C4-2B (cell line): ENCODE measurements at regions not wholly inside any gene's neighbourhood (a gene's known extent, or its start where the extent isn't known, plus 50 kb on each side); places are given as distances from the start of the nearest gene placed in this dataset.
"Not testable (repeated sequence)": the region's sequence is repeated elsewhere in the genome, so short reads cannot be mapped to it uniquely, and the experiment has no call there.

Experiments used
- H3K27ac ChIP-seq: fragments of 450-650 bp; 2 replicates; pipeline ENCODE4 v1.5.1; 2017
- CTCF ChIP-seq: fragments of 450-650 bp; conservative IDR thresholded peaks from 2 replicates; pipeline ENCODE4 v1.5.1; 2017; ENCODE audit warnings: mild to moderate bottlenecking
- ZFX ChIP-seq: fragments of 450-650 bp; IDR thresholded peaks from 2 replicates; pipeline ENCODE4 v1.6.1; 2017

- H3K27ac ChIP-seq = not testable (repeated sequence)
These were observed 653.4 kb downstream of the TGIF2LX start for GRCh38 chrX:90575155-90575554.

DNA sequence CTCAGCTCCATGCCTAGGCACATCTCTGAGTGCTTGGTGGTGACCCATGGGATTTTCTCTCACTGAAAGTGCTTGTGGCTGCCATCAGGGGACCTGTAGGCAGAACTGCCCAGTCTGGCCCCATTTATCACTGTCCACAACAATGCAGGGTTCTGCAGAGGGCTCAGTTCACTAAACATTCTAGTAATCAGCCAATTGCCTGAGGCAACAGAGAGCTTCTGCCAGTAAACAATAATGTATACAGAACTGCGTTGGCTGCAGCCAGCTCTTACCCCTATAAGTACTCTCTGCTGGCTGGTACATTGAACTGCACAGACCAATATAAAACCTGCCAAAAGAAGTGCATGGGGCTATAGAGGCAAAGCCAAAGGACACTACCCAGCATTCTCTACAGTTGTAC, 680.2 kb downstream of the TGIF2LX start:
- peak overlapping the region; percentile 34; the same call in 1 of the 2 replicates for H3K27ac ChIP-seq

DNA sequence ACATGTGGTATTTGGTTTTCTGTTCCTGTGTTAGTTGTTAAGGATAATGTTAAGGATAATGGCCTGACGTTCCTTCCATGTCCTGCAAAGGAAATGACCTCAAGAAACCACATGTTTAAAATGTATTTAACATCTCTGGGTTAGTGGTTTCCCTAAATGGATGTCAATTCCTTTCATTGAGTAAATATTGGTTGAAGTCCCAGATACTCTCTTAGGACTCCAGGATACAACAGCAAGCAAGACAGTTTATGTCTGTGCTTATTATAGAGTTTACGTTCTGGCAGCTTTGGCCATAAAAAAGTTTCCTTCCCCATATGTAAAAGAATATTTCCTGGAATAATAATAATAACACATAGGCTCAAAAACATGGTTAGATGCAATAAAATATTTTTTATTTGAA, 684.0 kb downstream of the TGIF2LX start:
- not testable (repeated sequence) for H3K27ac ChIP-seq

GRCh38 chrX:90617710-90618325, 696.1 kb downstream of the TGIF2LX start:
- no peak for TF ChIP-seq ZFX
- TF ChIP-seq CTCF = no peak
- H3K27ac ChIP-seq = peak overlapping the region; percentile 42; the same call in 1 of the 2 replicates

DNA sequence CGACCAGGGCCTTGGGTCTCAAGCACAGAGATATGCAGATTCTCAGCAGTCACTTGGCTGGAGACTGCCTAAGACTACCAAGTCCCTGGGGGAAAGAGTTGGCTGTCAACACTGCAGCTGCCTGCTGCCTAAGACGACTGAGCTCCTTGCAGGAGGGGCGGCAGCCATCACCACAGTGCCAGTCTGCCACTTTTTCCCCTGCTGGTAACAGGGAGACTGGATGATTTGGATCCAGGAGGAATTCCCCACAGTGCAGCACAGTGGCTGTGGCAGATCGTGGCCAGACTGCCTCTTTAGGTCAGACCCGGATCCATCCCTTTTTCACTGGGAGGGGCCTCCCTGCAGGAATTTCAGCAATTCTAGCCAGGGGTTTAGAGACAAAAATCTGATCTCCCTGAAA, 743.5 kb downstream of the TGIF2LX start:
- not testable (repeated sequence) for H3K27ac ChIP-seq

GRCh38 chrX:90713552-90713951, 721.1 kb upstream of the PABPC5 start:
- not testable (repeated sequence) for H3K27ac ChIP-seq

GRCh38 chrX:90737555-90737954, 697.1 kb upstream of the PABPC5 start:
- H3K27ac ChIP-seq = not testable (repeated sequence)

GRCh38 chrX:90757619-90758018, 677.0 kb upstream of the PABPC5 start:
- not testable (repeated sequence) for H3K27ac ChIP-seq

DNA sequence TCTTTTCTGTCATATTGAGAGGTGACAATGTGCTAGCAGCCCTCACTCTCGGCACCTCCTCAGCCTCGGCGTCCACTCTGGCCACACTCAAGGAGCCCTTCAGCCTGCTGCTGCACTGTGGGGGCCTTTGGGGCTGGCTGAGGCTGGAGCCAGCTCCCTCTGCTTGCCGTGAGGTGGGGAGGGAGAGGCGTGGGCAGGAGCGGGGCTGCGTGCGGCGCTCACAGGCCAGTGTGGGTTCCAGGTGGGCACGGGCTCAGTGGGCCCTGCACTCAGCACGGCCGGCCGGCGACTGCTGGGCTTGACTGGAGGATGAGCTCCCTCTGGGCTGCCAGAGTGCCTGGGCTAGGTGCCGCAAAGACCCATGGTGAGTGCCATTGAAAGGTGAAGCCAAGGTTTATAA, 669.2 kb upstream of the PABPC5 start:
- H3K27ac ChIP-seq = not testable (repeated sequence)

GRCh38 chrX:90780286-90780789, 654.3 kb upstream of the PABPC5 start:
- not testable (repeated sequence) for H3K27ac ChIP-seq
